Osteoblast (primary cell): ENCODE measurements at regions not wholly inside any gene's neighbourhood (a gene's known extent, or its start where the extent isn't known, plus 50 kb on each side); places are given as distances from the start of the nearest gene placed in this dataset.

Source experiments
- DNase-seq: peaks from one replicate; pipeline ENCODE4 v3.0.0; 2011; ENCODE audit warnings: low spot score, mixed read lengths; ENCODE audit not compliant: insufficient read length; ENCODE audit errors: missing footprints
- H2AFZ ChIP-seq: 2 replicates; pipeline ENCODE4 v1.6.0; 2011; ENCODE audit warnings: mild to moderate bottlenecking, low read length
- H3K27ac ChIP-seq: 2 replicates; pipeline ENCODE4 v1.5.1; 2011; ENCODE audit warnings: mild to moderate bottlenecking, low read depth, low read length, moderate library complexity
- H3K27me3 ChIP-seq: 2 replicates; pipeline ENCODE4 v1.6.0; 2012; ENCODE audit warnings: mild to moderate bottlenecking, control low read depth, inconsistent platforms, low read length, moderate library complexity; ENCODE audit not compliant: insufficient read depth
- H3K36me3 ChIP-seq: 2 replicates; pipeline ENCODE4 v1.5.1; 2011; ENCODE audit warnings: mild to moderate bottlenecking, low read length, control low read depth, moderate library complexity; ENCODE audit not compliant: insufficient read depth
- H3K4me1 ChIP-seq: 2 replicates; pipeline ENCODE4 v1.5.1; 2011; ENCODE audit warnings: mild to moderate bottlenecking, low read length, control low read depth, moderate library complexity; ENCODE audit not compliant: insufficient read depth
- H3K4me2 ChIP-seq: 2 replicates; pipeline ENCODE4 v1.6.0; 2011; ENCODE audit warnings: mild to moderate bottlenecking, low read length; ENCODE audit not compliant: insufficient read depth
- H3K4me3 ChIP-seq: fragments of 200-600 bp; sonication (generic); 3 replicates; pipeline ENCODE4 v1.5.1; 2012; ENCODE audit warnings: mild to moderate bottlenecking, low read length, inconsistent platforms; ENCODE audit not compliant: insufficient read depth
- H3K79me2 ChIP-seq: 2 replicates; pipeline ENCODE4 v1.6.0; 2012; ENCODE audit warnings: mild to moderate bottlenecking, low read length, control low read depth, inconsistent platforms; ENCODE audit not compliant: insufficient read depth
- H3K9me3 ChIP-seq: 2 replicates; pipeline ENCODE4 v1.5.1; 2011; ENCODE audit warnings: low read depth, low read length, control low read depth
- H4K20me1 ChIP-seq: 2 replicates; pipeline ENCODE4 v1.6.0; 2012; ENCODE audit warnings: mild to moderate bottlenecking, low read length, control low read depth; ENCODE audit not compliant: insufficient read depth
- TF ChIP-seq, protein P1 (sequence below): IDR thresholded peaks from 2 replicates; pipeline ENCODE4 v1.5.1; 2011; ENCODE audit warnings: mild to moderate bottlenecking, low read depth, low read length, moderate library complexity; ENCODE audit errors: extremely low read depth

DNA sequence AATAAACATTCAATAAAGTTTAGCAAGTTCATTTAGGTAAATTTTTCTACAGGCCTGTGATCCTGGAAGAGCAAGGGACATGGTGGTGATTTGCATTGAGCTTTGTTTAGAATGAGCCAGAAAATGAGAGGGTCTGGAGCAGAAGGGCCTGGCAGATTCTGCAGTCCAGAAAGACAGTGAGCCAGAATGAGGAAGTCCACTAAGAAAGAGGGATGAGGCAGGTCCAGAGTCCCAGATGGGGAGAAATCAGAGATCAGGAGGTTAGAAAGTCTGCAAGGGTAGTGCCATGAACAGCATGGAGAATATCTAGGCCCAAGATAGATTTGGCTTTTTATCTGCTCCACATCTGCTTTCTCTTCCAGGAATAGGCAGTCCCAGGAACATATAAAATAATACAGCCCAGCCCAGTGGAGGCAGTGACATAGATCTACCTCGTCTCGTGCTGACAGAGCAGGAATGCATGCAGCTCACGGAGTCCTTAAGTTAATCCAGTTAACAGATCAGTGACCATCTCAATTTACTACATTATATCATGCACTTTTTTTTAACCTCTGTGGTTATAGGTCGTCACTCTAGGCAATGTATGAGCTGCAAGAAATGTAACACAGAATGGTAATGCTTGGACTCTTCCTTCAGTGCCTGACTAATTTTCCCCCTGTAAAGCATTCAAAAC lies 429.0 kb downstream of the SUCLG1 start:
- Histone ChIP-seq H3K4me3 (no peak overlapping the region), H3K27me3 (no peaks in the 10 kb centered on the region), H3K9me3 (no peaks in the 10 kb centered on the region), H3K27ac (no peak overlapping the region), H3K4me2 (no peak overlapping the region), H4K20me1 (no peaks in the 10 kb centered on the region), H2AFZ (no peak overlapping the region), H3K79me2 (no peaks in the 10 kb centered on the region), H3K36me3 (no peaks in the 10 kb centered on the region), H3K4me1 (no peaks in the 10 kb centered on the region)
- TF ChIP-seq, protein P1, sequence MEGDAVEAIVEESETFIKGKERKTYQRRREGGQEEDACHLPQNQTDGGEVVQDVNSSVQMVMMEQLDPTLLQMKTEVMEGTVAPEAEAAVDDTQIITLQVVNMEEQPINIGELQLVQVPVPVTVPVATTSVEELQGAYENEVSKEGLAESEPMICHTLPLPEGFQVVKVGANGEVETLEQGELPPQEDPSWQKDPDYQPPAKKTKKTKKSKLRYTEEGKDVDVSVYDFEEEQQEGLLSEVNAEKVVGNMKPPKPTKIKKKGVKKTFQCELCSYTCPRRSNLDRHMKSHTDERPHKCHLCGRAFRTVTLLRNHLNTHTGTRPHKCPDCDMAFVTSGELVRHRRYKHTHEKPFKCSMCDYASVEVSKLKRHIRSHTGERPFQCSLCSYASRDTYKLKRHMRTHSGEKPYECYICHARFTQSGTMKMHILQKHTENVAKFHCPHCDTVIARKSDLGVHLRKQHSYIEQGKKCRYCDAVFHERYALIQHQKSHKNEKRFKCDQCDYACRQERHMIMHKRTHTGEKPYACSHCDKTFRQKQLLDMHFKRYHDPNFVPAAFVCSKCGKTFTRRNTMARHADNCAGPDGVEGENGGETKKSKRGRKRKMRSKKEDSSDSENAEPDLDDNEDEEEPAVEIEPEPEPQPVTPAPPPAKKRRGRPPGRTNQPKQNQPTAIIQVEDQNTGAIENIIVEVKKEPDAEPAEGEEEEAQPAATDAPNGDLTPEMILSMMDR, result no peak
- no peak for DNase-seq

DNA sequence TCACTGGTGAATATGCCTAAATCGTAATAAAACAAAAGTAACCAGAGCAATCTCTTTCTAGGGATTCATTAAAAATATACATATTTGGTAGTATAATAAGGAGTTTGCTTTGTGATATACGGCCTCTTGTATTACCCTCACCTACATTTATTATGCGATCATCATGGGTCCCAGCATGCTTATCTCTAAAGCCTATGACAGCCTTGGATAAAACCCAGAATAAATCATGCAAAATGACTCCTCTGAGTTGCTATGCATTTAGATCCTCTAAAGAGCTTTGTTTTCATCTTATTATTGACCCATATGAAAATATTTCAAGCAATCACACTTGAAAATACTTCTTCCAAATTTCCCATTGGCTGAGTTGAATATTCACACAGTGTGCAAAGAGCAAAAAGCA lies 432.3 kb downstream of the SUCLG1 start:
- Histone ChIP-seq H3K36me3 (no peaks in the 10 kb centered on the region), H3K27ac (no peak overlapping the region), H3K4me3 (no peak overlapping the region), H3K79me2 (no peaks in the 10 kb centered on the region), H3K4me1 (no peaks in the 10 kb centered on the region), H4K20me1 (no peaks in the 10 kb centered on the region), H3K27me3 (no peaks in the 10 kb centered on the region), H3K9me3 (no peaks in the 10 kb centered on the region), H2AFZ (no peak overlapping the region), H3K4me2 (no peak overlapping the region)
- TF ChIP-seq, protein P1, result no peak
- DNase-seq, result no peak

DNA sequence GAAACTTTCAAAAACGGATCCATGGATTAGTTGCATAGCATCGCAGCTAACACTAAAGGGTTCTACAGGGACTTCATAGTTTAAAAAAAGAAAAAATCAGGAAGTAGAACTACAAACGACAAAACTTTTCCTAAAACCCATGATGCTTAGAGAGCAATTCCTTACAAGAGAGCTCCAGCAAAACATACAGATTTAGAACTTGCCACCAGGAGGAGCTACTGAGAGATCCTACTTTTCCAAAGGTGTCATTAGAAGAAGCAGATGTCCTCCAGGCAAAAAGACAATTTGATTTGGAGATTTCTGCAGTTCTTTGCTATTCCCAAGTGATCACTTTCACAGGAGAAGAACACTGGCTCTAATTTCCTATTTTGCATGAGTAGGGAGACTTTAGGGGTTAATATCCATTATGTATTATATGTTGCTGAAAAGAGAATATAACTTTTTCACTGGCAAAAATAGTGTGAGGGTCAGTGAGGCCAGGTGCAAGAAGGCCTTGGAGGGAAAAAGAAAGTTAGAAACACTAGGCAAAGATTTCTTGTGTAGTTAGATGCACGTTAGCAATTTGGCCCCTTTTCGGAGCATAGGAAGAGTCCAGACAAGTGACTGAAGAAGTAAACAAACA lies 436.2 kb downstream of the SUCLG1 start:
- Histone ChIP-seq H3K27me3 (no peaks in the 10 kb centered on the region), H3K4me2 (no peak overlapping the region), H3K79me2 (no peaks in the 10 kb centered on the region)

DNA sequence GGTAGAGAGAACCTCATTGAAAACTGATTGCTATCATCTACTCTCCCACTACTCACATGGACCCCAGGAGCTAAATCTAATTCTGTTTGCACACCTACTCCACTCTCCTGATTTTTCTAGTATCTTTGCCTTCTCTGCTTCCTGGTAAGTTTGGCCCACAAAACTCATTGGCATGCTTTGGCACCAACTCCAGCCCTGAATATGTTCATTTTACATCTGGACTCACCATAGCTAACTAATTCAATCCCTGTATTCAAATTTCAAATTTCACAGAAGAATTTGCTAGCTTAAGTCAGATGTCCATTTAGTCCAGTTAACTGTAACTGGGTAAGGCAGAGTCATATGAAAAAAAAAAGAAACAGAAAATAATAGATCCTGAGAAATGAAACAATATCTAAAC lies 442.1 kb downstream of the SUCLG1 start:
- no peak for DNase-seq
- H3K4me3 ChIP-seq, result no peak overlapping the region
- H2AFZ ChIP-seq, result no peak overlapping the region
- H3K27me3 ChIP-seq, result no peaks in the 10 kb centered on the region
- TF ChIP-seq, protein P1, result no peak
- no peak overlapping the region for H3K27ac ChIP-seq
- H3K36me3 ChIP-seq, result no peaks in the 10 kb centered on the region
- H3K79me2 ChIP-seq, result no peaks in the 10 kb centered on the region
- H3K9me3 ChIP-seq, result no peaks in the 10 kb centered on the region
- H3K4me2 ChIP-seq, result no peak overlapping the region
- H4K20me1 ChIP-seq, result no peaks in the 10 kb centered on the region
- H3K4me1 ChIP-seq, result no peaks in the 10 kb centered on the region

More for the DNA sequence above, 436.2 kb downstream of the SUCLG1 start:
- no peaks in the 10 kb centered on the region for H3K4me1 ChIP-seq
- H3K27ac ChIP-seq, result no peak overlapping the region
- peak; percentile 43 for DNase-seq
- TF ChIP-seq, protein P1, result peak; percentile 45
- H2AFZ ChIP-seq, result no peak overlapping the region
- no peak overlapping the region for H3K4me3 ChIP-seq
- no peaks in the 10 kb centered on the region for H4K20me1 ChIP-seq
- no peaks in the 10 kb centered on the region for H3K36me3 ChIP-seq
- no peaks in the 10 kb centered on the region for H3K9me3 ChIP-seq
